GM23248 (cell line): ENCODE measurements at regions not wholly inside any gene's neighbourhood (a gene's known extent, or its start where the extent isn't known, plus 50 kb on each side); places are given as distances from the start of the nearest gene placed in this dataset.

Experiments used
- EZH2 ChIP-seq: fragments of 200-600 bp; sonication (generic); IDR thresholded peaks from 2 replicates; pipeline ENCODE4 v1.6.1; 2018; ENCODE audit warnings: antibody characterized with exemption, mild to moderate bottlenecking; ENCODE audit not compliant: insufficient read depth, poor library complexity, severe bottlenecking
- EZH2phosphoT487 ChIP-seq: fragments of 200-600 bp; sonication (generic); IDR thresholded peaks from 2 replicates; pipeline ENCODE4 v1.6.1; 2018; ENCODE audit warnings: antibody characterized with exemption, moderate library complexity, mild to moderate bottlenecking, low read depth; ENCODE audit not compliant: insufficient read depth

DNA sequence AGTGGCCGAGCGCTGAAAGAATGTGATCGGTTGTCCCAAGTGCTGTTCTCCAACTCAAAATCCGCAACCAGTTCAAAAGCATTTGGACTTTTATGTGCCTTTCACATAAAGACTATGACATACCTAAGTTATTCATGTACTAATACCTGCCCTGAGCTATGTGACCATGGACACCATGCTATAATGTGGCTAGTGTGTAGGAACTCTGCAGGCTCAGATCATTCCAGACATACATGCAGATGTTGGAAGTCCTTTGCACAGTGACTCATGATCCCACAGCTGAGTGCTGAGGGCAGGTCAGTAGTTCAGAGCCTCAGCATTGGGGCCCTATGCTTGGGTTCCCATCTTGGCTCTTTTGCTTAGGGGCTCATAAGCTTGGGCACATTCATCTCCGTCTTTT is 95.4 kb downstream of the IGLL1 start:
- TF ChIP-seq EZH2phosphoT487 = no peak
- no peak for TF ChIP-seq EZH2
